ENCODE measurements at regions not wholly inside any gene's neighbourhood (a gene's known extent, or its start where the extent isn't known, plus 50 kb on each side); places are given as distances from the start of the nearest gene placed in this dataset.

DNA sequence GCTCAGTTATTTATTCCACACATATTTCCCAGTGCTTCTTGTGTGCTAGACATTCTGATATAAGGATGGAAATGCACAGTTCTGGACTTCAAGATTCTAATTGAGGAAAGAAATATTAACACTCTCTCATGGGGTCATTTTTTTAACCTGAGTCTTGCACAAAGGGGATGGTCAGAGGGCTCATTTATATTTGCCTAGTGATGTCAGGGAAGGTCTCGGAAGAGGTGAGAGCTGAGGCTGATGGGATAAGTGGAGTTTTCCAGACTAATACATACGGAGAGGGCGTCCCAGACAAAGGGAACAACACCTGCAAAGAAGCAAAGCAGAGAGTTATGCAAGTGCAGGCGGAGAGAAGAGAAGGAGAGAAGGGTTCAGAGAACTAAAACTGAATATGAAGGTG is 1304.6 kb upstream of the TENM4 start:
- ChIA-PET POLR2A (no interaction called here), CTCF (no interaction called here), SMC1A (ENCODE audit: uncharacterized antibody, unreplicated experiment) (no interaction called here), RAD21 (ENCODE audit: unreplicated experiment) (no interaction called here)
- no peak for TF ChIP-seq ATF7 (IDR thresholded peaks at IDR 0.05; ENCODE audit: low read depth)
- TF ChIP-seq YBX1 (IDR thresholded peaks at IDR 0.05): no peak
- TF ChIP-seq, protein P1, sequence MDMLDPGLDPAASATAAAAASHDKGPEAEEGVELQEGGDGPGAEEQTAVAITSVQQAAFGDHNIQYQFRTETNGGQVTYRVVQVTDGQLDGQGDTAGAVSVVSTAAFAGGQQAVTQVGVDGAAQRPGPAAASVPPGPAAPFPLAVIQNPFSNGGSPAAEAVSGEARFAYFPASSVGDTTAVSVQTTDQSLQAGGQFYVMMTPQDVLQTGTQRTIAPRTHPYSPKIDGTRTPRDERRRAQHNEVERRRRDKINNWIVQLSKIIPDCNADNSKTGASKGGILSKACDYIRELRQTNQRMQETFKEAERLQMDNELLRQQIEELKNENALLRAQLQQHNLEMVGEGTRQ (IDR thresholded peaks at IDR 0.05; ENCODE audit: borderline replicate concordance, low read depth, low read length): no peak
- no peak for TF ChIP-seq RBBP5 (conservative IDR thresholded peaks at IDR 0.05)
- Histone ChIP-seq H3K36me3 (ENCODE audit: control insufficient read depth in 2 of 2, insufficient read depth in 2 of 2, low read length in 1 of 2) (no peaks in the 10 kb centered on the region), H4K20me1 (ENCODE audit: control insufficient read depth, insufficient read depth) (no peaks in the 10 kb centered on the region; the same call in 1 of the 2 replicates), H2AFZ (ENCODE audit: control insufficient read depth, low read depth, low read length) (no peak overlapping the region), H3K4me3 (no peak overlapping the region), H3K4me2 (ENCODE audit: control insufficient read depth, insufficient read depth) (no peak overlapping the region), H3K27me3 (replicated peaks in 1 of 2; ENCODE audit: control insufficient read depth in 2 of 2, insufficient read depth in 2 of 2, low read length in 1 of 2) (no peaks in the 10 kb centered on the region; a peak in 1 of 4 replicates), H3K27ac (ENCODE audit: control insufficient read depth, insufficient read depth) (no peak overlapping the region), H3K4me1 (ENCODE audit: control insufficient read depth, insufficient read depth, low read length) (no peaks in the 10 kb centered on the region), H3K9ac (ENCODE audit: control insufficient read depth, insufficient read depth, low read length) (no peak overlapping the region), H3K79me2 (ENCODE audit: control insufficient read depth, insufficient read depth, low read length) (no peaks in the 10 kb centered on the region), H3K9me3 (replicated peaks; ENCODE audit: control insufficient read depth, insufficient read depth, low read length) (peaks cover 1% of the 10 kb centered on the region; the same call in 1 of the 3 replicates)
- intact Hi-C loops (cut with micrococcal nuclease; ENCODE audit: unreplicated experiment) (no loop called here), in situ Hi-C loops (cut with MboI) (no loop called here)
- 37% methylated on average over 4 of the region's 4 CpGs for WGBS (ENCODE audit: insufficient coverage, insufficient replicate concordance, low lambda C conversion rate, missing lambda C conversion rate)
- ATAC-seq (no peak), FAIRE-seq (no peak), DNase-seq (ENCODE audit: low read depth, low spot score) (no peak)
- BruUV-seq (replicated peaks): no TSS peak

- ChIA-PET SMC1A (ENCODE audit: uncharacterized antibody, unreplicated experiment) (no interaction called here), POLR2A (no interaction called here), RAD21 (ENCODE audit: unreplicated experiment) (no interaction called here), CTCF (no interaction called here)
- DNase-seq (ENCODE audit: low read depth, low spot score) (no peak), FAIRE-seq (no peak), ATAC-seq (no peak)
- no peaks in the 10 kb centered on the region for H3K36me3 ChIP-seq (ENCODE audit: control insufficient read depth in 2 of 2, insufficient read depth in 2 of 2, low read length in 1 of 2)
- no peaks in the 10 kb centered on the region for H3K4me1 ChIP-seq (ENCODE audit: control insufficient read depth, insufficient read depth, low read length)
- H3K4me3 ChIP-seq: no peak overlapping the region
- no peaks in the 10 kb centered on the region for H3K79me2 ChIP-seq (ENCODE audit: control insufficient read depth, insufficient read depth, low read length)
- in situ Hi-C loops (cut with MboI): no loop called here
- no peaks in the 10 kb centered on the region; a peak in 1 of 4 replicates for H3K27me3 ChIP-seq (replicated peaks in 1 of 2; ENCODE audit: control insufficient read depth in 2 of 2, insufficient read depth in 2 of 2, low read length in 1 of 2)
- no peaks in the 10 kb centered on the region for H4K20me1 ChIP-seq (ENCODE audit: control insufficient read depth, insufficient read depth)
- 24% methylated on average over 2 of the region's 2 CpGs for WGBS (ENCODE audit: insufficient coverage, insufficient replicate concordance, low lambda C conversion rate, missing lambda C conversion rate)
- no peaks in the 10 kb centered on the region for H3K9me3 ChIP-seq (replicated peaks; ENCODE audit: control insufficient read depth, insufficient read depth, low read length)
- no peak overlapping the region for H3K4me2 ChIP-seq (ENCODE audit: control insufficient read depth, insufficient read depth)
- no peak for TF ChIP-seq BCLAF1 (IDR thresholded peaks at IDR 0.05)
- no peak for TF ChIP-seq RAD21 (IDR thresholded peaks at IDR 0.05; ENCODE audit: insufficient read depth, low read depth, low read length)
- TF ChIP-seq ZNF622 (IDR thresholded peaks at IDR 0.05): no peak
- BruUV-seq (replicated peaks): no TSS peak
- H2AFZ ChIP-seq (ENCODE audit: control insufficient read depth, low read depth, low read length): no peak overlapping the region
- no peak overlapping the region for H3K27ac ChIP-seq (ENCODE audit: control insufficient read depth, insufficient read depth)
- no peak overlapping the region for H3K9ac ChIP-seq (ENCODE audit: control insufficient read depth, insufficient read depth, low read length)
- intact Hi-C loops (cut with micrococcal nuclease; ENCODE audit: unreplicated experiment): no loop called here
Observed at GRCh38 chr11:80733790-80734189, 1293.0 kb upstream of the TENM4 start.
